ENCODE measurements at regions not wholly inside any gene's neighbourhood (a gene's known extent, or its start where the extent isn't known, plus 50 kb on each side); places are given as distances from the start of the nearest gene placed in this dataset.
"Not testable (repeated sequence)": the region's sequence is repeated elsewhere in the genome, so short reads cannot be mapped to it uniquely, and the experiment has no call there.

DNA sequence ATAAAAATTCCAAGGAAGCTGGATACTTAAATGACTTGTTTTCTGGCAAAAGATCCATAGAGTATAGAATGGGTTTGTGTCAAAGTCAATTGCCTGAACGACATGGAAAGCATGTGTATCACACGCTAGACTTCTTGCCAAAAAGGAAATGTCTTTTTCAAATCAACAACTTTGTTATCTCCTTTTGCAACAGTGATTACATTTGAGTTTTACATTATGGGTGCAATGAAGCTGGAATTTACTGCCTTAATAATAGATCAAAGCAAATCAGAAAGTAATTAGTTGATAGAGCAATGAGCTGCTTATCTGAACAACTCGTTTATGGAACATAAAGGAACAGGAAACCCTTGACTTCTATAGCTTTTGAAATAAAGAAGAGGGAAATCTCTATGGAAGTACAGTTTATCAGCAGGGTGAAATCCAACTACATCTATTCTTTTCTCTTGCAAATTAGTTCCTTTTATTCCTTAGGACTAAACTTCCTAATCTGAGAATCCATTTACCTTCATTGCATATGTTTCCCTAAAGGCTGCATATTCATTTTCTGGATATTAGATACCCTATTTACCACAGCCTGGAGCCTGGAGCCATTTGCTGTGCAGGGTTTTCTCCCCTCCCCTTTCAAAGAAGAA is 415.1 kb upstream of the NECTIN3 start:
- ATAC-seq: no peak
- DNase-seq: no peak
- intact Hi-C loops (cut with micrococcal nuclease): no loop called here

DNA sequence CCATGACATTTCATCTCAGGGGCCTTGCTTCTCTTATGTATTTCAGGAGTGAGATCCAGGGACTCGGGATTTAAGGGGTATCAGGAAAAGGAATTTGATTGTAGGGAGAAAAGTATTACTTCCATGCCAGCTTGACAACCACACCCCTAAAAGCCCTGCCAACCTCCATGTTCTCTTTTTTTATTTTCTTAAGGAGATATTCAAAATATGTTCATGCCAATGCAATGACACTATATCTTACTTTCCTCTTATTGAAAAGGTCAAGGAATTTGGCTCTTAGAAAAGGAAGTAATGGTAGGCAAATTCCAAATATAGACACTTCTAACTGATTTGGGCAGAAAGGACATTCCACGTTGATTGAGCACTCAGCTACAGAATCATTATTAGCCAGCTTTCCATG is 407.5 kb upstream of the NECTIN3 start:
- intact Hi-C loops (cut with micrococcal nuclease): no loop called here
- DNase-seq (no peak), ATAC-seq (no peak)

DNA sequence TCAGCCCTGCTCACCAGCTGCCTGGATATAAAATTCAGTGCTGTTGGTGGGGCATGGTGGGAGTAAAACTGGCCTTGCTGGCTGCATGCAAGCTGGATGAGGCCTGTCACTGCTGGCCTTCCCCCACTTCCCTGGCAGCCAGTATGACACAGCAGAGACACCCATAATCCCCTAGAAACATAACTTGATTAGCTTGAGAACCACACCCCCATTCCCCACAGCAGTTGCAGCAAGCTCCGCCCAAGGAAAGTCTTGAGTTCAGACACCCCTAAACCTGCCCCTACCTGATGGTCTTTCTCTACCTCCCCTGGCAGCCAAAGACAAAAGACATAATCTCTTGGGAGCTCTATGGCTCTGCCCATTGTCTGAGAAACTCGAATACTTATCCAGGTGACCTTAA is 405.1 kb upstream of the NECTIN3 start:
- intact Hi-C loops (cut with micrococcal nuclease): no loop called here
- DNase-seq (no peak), ATAC-seq (no peak)

DNA sequence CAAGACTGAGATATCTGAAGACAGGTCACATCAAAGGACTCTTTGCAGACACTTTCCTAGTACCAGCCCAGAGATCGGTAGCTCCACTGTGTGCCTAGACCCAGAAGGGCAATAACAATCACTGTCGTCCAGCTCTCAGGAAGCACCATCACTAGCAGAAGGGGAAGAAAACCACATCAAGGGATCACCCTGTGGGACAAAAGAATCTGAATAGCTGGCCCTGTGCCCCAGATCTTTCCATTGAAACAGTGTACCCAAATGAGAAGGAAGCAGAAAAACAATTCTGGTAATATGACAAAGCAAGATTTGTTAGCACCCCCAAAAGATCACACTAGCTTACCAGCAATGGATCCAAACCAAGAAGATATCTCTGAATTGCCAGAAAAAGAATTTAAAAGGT is 404.4 kb upstream of the NECTIN3 start:
- intact Hi-C loops (cut with micrococcal nuclease): no loop called here
- DNase-seq (no peak), ATAC-seq (no peak)

DNA sequence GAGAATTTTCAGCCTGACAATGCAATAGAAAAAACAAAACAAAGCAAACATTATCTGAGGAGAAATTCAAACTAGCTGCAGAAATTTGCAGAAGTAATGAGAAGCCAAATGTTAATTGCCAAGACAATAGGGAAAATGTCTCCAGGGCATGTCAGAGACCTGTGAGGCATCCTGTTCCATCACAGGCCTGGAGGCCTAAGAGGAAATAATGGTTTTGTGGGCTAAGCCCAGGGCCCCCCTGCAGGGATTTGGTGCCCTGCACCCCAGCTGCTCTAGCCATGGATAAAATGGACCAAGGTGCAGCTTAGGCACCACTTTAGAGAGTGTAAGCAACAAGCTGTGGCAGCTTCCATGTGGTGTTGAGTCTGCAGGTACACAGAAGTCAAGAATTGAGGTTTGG is 401.2 kb upstream of the NECTIN3 start:
- no peak for ATAC-seq
- no peak for DNase-seq
- intact Hi-C loops (cut with micrococcal nuclease): no loop called here

DNA sequence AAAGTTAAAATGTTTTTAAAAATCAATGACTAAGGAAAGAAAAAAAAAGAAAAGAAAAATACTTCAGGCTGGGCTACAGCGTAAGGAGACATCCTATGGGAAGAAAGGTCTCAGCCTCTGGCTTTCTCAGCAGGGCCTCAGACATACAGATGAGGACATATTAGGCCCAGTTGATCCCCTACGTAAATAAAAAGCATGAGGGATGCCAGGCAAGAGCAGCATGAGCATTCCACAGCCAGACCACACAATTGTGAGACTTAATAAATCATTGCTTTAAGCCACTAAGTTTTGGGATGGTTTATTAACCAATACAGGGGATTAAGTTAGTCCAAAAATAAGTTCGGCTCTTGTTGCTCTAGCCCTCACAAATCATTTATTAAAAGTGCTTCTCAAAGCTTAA is 394.1 kb upstream of the NECTIN3 start:
- DNase-seq: no peak
- intact Hi-C loops (cut with micrococcal nuclease): no loop called here
- no peak for ATAC-seq

DNA sequence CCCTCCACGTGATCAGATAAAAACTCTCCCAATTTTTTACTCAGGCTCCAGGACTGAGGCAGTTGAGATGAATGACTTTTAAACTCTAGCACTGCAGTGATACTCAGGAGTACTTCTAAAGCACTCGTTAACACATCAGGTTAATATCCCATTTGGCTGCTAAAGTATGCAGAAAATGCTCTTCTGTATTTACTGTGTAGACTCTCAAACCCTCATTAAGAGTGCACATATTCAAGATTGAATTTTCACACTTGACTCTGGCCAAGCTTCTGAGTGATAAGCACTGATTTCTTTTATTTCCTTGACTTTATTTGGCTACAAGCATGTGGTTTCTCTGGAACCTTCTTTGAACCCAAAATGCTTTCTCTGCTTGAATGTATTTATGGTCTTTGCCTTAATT is 392.3 kb upstream of the NECTIN3 start:
- intact Hi-C loops (cut with micrococcal nuclease): no loop called here
- DNase-seq (no peak), ATAC-seq (no peak)

DNA sequence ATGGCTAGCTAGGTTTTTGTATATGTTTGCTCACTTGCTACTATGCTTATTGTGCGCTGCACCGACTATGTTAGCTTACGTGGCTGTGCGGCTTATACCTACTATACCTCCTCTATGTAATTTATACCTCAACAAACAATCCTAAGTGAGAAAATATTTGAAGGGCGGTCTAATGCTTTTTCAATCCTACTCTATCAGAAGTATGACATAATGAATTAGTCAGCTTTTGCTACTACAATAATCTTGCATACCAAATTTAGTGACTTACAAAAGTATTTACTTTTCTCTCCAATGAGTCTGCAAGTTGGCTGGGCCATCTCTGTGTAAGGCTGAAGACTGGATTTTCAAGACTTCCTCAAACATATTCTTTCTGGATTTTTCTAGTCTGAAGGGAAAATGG is 391.2 kb upstream of the NECTIN3 start:
- ATAC-seq (no peak), DNase-seq (no peak)
- intact Hi-C loops (cut with micrococcal nuclease): no loop called here

DNA sequence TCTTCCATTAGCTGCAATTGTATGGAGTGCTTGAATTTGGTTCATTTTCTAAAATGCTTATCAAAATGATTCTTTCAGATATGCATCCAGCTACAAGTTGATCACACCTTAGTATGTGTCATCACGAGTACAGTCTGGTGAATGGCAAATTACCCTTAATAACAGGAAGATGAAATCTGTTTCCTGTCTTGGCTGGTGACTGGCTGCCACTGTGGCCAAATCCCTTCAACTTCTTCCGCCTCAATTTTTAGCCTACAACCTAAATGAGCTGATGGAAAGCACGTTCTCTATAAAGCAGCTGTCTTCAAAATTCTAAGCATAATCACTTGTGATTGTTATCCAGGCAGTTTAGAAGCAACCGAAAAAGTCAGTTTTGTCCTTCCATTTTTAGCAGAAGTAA is 387.1 kb upstream of the NECTIN3 start:
- intact Hi-C loops (cut with micrococcal nuclease): no loop called here
- no peak for DNase-seq
- no peak for ATAC-seq

DNA sequence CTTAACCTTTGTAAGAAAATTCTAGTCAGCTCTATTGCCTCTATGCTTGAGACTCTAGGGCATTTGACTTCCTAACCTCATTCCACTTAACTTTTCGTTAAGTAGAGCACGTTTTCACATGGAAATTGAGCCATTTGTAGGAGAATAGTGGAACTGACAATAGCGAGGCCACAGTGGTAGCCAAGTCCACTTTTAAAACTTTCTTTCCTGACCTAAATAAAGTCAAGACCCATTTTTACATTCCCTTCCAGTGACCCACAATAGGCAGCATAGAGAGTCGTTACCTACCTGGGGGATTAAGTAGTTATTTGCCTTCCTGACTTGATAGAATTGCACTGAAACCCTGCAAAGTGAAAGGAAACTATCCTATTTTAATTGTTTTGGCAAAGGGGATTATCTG is 386.0 kb upstream of the NECTIN3 start:
- intact Hi-C loops (cut with micrococcal nuclease): no loop called here
- ATAC-seq (no peak), DNase-seq (no peak)

DNA sequence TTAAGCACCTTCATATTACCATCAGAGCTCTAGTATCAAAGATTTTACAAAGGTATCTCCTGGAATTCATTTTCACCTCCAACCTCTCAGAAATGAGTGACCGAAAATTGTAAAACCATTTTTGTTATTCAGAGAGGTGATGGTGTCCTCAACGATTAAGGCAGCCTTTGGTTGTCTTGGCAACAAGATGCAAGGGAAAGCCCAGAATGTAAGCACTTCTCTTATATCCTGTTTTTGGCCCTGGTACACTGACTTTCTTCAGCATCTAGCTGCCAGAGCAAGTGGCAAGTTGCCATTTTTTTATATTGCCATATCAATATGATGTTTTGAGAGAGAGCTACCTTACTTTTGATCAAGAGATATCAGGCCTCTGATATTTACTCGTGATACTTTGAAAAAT is 384.9 kb upstream of the NECTIN3 start:
- DNase-seq: no peak
- intact Hi-C loops (cut with micrococcal nuclease): no loop called here
- ATAC-seq: no peak

DNA sequence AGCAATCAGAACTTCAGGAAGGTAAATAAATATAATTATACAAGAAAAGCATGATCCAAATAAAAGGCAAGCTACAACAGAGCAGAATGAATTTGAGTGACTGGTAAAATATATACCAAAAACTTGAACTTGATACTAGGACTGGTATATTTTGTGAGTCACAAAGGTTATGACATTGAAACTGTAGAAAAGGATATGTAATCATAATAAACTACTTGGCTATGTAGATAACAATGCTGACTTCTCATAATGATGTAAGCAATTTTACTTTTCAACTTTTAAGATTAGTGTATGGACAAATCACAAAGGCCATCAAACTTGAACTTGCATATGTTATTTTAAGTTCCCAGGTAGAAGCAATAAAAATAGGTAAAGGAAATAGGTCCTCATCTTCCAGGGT is 384.5 kb upstream of the NECTIN3 start:
- DNase-seq (no peak), ATAC-seq (no peak)
- intact Hi-C loops (cut with micrococcal nuclease): no loop called here

DNA sequence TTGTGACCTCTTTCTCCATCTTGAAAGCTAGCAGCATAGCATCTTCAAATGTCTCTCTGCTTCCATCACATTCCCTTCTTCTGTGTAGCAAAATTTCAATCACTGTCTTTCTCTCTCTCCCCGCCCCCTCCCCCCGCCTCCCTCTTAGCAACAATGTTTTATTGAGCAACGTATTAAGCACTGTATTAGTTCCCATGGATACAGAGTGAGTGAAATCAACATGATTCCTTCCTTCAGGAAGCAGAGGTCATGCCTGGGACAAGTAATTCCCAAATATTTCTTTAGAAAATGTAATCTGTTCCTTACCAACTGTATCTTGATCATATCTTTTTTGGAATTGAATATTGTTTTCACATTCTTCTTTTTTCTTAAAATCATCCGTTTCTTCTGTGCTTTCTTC is 373.7 kb upstream of the NECTIN3 start:
- ATAC-seq: no peak
- intact Hi-C loops (cut with micrococcal nuclease): no loop called here
- no peak for DNase-seq

DNA sequence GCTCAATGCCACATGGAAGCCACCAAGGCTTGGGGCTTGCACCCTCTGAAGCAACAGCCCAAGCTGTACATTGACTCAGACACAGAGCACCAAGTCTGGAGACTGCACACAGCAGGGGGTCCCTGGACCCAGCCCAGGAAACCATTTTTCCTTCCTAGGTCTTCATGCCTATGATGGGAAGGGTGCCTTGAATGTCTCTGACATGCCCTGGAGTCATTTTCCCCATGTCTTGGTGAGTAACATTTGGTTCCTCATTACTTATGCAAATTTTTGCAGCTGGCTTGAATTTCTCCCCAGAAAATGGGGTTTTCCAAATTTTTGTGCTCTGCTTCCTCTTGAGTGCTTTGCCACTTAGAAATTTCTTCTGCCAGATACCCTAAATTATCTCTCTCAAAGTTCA is 367.3 kb upstream of the NECTIN3 start:
- DNase-seq; ATAC-seq; intact Hi-C loops (cut with micrococcal nuclease): not testable (repeated sequence)

DNA sequence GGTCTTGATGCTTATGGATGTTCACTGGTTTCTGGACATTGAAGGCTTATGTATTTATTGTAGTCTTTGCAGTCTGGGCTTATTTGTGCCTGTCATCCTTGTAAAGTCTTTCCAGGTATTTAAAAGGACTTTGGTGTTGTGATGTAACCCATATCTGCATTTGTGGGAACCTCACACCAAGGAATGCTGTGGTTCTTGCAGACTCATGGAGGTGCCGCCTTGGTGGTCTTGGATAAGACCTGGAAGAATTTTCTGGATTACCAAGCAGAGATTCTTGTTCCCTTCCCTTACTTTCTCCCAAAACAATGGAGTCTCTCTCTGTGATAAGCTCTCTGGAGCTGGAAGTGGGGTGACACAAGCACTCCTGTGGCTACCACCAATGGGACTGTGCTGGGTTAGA is 363.5 kb upstream of the NECTIN3 start:
- DNase-seq: no peak
- ATAC-seq: no peak
- intact Hi-C loops (cut with micrococcal nuclease): no loop called here

DNA sequence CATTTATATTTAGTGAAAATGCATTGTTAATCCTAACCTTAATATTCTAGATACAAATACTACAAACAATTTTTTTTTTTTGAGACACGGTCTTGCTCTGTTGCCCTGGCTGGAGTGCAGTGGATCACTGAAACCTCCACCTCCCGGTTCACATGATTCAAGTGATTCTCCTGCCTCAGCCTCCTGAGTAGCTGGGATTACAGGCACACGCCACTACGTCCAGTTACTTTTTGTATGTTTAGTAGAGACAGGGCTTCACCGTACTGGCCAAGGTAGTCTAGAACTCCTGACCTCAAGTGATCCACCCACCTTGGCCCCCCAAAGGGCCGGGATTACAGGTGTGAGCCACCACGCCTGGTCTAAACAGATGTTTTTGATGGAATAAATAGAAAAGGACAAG is 361.5 kb upstream of the NECTIN3 start:
- intact Hi-C loops (cut with micrococcal nuclease): no loop called here
- DNase-seq (no peak), ATAC-seq (no peak)

DNA sequence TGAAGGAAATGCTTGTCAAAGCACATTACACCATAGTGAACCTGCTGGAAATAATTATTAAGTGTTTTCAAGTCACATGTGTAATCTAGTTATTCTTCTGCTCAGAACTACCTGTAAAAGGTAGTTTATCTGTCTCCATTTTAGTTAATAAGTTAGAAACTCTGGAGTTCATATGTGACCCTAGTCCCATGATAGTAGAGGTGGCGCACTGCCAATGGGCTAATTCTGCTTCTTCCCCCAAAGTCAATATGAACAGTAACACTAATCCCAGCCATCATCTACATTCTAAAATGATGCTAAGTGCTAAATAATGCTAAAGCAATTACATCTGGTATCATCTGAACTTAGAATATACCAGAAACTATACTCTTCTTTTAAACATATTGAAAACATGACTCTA is 361.0 kb upstream of the NECTIN3 start:
- DNase-seq (no peak), ATAC-seq (no peak)
- intact Hi-C loops (cut with micrococcal nuclease): no loop called here

DNA sequence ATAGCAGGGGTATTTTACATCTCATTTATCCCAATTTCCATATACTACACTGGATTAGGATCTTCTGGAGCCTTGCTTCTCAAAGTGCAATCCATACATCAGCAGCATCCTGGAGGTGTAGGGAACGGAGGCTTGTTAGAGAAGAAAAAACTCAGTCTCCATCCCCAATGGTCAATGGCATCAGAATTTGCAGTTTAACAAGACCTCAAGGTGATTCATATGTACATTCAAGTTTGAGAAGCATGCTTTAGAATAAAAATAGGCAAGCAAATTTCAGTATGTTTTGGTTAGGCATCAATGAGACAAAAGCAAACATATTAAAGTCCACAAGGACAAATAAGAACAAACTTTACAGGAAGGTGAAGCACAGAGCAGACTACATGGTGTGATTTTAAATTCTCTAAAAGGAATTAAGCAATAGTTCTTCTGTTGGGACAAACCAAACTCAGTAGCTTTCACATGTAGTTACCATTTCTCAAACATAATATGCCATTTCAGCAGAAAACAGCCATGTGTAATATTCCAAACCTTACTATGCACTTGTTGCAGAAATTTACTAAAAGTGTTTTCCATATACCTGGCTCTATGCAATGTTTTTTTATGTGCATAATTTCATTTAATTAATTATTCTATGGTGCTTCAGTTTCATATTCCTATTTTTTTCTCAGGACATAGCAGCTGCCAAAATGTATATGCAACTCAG is 360.3 kb upstream of the NECTIN3 start:
- ATAC-seq: no peak
- DNase-seq: no peak
- intact Hi-C loops (cut with micrococcal nuclease): no loop called here

DNA sequence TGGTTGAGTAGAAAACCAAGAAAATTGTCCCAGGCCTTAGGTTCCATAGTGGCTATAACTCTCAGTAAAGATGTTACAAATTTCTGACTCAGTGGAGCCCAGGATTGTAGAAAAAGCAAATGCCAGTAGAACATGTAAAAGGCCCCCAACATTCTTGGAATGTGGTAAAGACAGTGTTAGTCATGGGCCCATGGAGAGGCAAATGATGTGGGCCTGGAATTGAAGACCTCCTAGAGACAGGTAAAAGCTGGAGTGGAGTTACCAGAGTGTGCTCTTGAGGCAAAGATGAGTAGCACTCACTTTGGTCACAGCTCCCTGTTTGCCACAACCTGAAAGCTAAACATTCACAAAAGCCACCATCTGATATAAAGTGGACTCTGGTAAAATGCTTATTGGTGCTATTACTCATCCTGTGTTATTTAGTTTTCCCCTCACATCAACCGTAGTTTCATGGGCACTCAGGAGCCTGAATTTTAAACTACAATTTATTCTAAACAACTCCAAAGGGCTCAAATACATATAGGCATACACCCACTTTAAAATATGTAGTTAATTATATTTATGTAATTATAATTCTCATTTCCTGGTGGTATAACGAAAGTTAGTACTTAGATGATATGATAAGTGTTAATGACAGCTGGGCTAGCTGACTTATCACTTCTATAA is 359.6 kb upstream of the NECTIN3 start:
- intact Hi-C loops (cut with micrococcal nuclease): no loop called here
- no peak for DNase-seq
- ATAC-seq: no peak

DNA sequence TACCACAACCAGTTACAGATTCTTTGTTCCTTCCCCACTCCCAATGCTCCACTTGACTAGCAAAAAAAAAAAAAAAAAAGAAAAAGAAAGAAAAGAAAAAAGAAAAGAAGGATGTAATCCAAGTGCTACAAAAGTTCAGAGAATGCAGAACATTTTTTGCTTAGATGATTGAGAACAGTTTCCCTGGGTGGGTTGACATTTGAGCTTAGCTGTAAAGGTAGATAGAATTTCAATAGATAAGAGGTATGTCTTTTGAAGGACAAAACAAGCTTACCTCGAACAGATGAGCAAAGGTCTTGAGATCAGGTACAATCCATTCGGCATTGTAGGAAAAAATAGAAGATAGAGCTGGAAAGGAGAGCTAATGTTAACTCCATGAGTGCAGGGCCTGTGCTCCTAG is 344.6 kb upstream of the NECTIN3 start:
- ATAC-seq (no peak), DNase-seq (no peak)
- intact Hi-C loops (cut with micrococcal nuclease): no loop called here

DNA sequence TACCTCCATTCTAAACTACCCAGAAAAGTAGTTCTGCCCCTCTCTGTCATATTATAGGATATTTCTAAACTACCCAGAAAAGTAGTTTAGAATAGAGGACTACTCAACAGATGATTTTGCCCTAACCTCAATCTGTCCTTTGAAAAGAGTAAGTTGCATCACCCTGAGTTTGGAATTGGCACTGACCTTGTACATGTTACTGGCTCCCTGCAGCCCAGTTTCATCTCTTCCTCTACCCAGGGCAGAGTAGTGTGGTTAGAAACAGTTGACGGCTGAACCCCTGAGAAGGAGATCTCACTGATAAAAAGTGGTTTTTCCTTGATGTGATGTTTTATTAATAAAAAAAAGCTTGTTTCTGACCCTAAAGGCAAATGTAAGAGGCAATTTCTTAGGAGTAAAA is 340.5 kb upstream of the NECTIN3 start:
- no peak for DNase-seq
- intact Hi-C loops (cut with micrococcal nuclease): no loop called here
- no peak for ATAC-seq

Measured in left ventricle myocardium superior (tissue), 1 donor.